Amniotic stem cell (primary cell): ENCODE measurements at regions not wholly inside any gene's neighbourhood (a gene's known extent, or its start where the extent isn't known, plus 50 kb on each side); places are given as distances from the start of the nearest gene placed in this dataset.

Experiments used
- DNase-seq: peaks from one replicate; lab custom pipeline; 2025; lab: John Stamatoyannopoulos, UW

- DNase-seq: no peak
Observed at GRCh38 chr2:111695441-111696007, 188.5 kb downstream of the ANAPC1 start.

GRCh38 chr2:111696226-111696625 is 187.8 kb downstream of the ANAPC1 start:
- no peak for DNase-seq

- DNase-seq: no peak
Observed at GRCh38 chr2:111697560-111697959, 186.4 kb downstream of the ANAPC1 start.

GRCh38 chr2:111698089-111698488 is 185.9 kb downstream of the ANAPC1 start:
- DNase-seq: no peak

GRCh38 chr2:111698743-111699554 is 185.0 kb downstream of the ANAPC1 start:
- DNase-seq: peak; percentile 92

- no peak for DNase-seq
Observed at GRCh38 chr2:111701266-111701665, 182.7 kb downstream of the ANAPC1 start.

- DNase-seq: no peak
Observed at GRCh38 chr2:111701798-111702118, 182.2 kb downstream of the ANAPC1 start.

- DNase-seq: no peak
Observed at GRCh38 chr2:111702119-111702803, 181.7 kb downstream of the ANAPC1 start.

GRCh38 chr2:111702804-111703196 is 181.2 kb downstream of the ANAPC1 start:
- no peak for DNase-seq

GRCh38 chr2:111703759-111704158 is 180.2 kb downstream of the ANAPC1 start:
- DNase-seq: no peak

GRCh38 chr2:111704246-111704645 is 179.7 kb downstream of the ANAPC1 start:
- peak; percentile 30 for DNase-seq

- DNase-seq: no peak
Observed at GRCh38 chr2:111705239-111705638, 178.8 kb downstream of the ANAPC1 start.

- DNase-seq: no peak
Observed at GRCh38 chr2:111705711-111706336, 178.2 kb downstream of the ANAPC1 start.

GRCh38 chr2:111706481-111707001 is 177.5 kb downstream of the ANAPC1 start:
- no peak for DNase-seq

- DNase-seq: no peak
Observed at GRCh38 chr2:111707700-111708099, 176.3 kb downstream of the ANAPC1 start.

- DNase-seq: no peak
Observed at GRCh38 chr2:111708476-111709180, 175.4 kb downstream of the ANAPC1 start.

GRCh38 chr2:111709321-111709720 is 174.7 kb downstream of the ANAPC1 start:
- DNase-seq: no peak

GRCh38 chr2:111710085-111710484 is 173.9 kb downstream of the ANAPC1 start:
- no peak for DNase-seq

- DNase-seq: no peak
Observed at GRCh38 chr2:111710613-111711012, 173.4 kb downstream of the ANAPC1 start.

- DNase-seq: no peak
Observed at GRCh38 chr2:111711270-111711669, 172.7 kb downstream of the ANAPC1 start.

- DNase-seq: no peak
Observed at GRCh38 chr2:111712361-111712760, 171.6 kb downstream of the ANAPC1 start.

- DNase-seq: no peak
Observed at GRCh38 chr2:111712940-111713515, 171.0 kb downstream of the ANAPC1 start.
